ENCODE measurements at regions not wholly inside any gene's neighbourhood (a gene's known extent, or its start where the extent isn't known, plus 50 kb on each side); places are given as distances from the start of the nearest gene placed in this dataset.

- TF ChIP-seq CTCF (IDR thresholded peaks at IDR 0.05), result no peak
- TF ChIP-seq POLR2A (IDR thresholded peaks at IDR 0.05), result no peak
These were observed 490.9 kb downstream of the SOX6 start for GRCh38 chr11:15865212-15865987.
